ENCODE measurements at regions not wholly inside any gene's neighbourhood (a gene's known extent, or its start where the extent isn't known, plus 50 kb on each side); places are given as distances from the start of the nearest gene placed in this dataset.

DNA sequence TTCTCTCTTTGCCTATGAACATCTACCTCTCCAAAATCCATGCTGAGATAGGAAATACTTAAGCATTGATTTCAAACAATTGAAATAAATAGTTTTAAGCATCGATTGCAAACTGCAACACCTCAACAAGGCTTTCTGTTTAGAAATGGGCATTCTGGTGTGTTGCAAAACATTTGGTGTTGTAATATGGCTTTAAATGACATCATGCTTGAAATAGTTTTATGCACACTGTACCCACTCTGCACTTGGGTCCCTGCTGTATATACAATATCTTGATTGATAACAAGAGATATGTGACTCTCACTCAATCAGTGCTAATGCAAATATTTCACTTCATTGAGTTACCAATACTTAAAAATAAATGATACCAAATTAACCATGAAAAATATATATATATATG is 964.9 kb upstream of the GRIA3 start:
- TF ChIP-seq POLR2A (IDR thresholded peaks at IDR 0.05): no peak
- TF ChIP-seq, protein P1, sequence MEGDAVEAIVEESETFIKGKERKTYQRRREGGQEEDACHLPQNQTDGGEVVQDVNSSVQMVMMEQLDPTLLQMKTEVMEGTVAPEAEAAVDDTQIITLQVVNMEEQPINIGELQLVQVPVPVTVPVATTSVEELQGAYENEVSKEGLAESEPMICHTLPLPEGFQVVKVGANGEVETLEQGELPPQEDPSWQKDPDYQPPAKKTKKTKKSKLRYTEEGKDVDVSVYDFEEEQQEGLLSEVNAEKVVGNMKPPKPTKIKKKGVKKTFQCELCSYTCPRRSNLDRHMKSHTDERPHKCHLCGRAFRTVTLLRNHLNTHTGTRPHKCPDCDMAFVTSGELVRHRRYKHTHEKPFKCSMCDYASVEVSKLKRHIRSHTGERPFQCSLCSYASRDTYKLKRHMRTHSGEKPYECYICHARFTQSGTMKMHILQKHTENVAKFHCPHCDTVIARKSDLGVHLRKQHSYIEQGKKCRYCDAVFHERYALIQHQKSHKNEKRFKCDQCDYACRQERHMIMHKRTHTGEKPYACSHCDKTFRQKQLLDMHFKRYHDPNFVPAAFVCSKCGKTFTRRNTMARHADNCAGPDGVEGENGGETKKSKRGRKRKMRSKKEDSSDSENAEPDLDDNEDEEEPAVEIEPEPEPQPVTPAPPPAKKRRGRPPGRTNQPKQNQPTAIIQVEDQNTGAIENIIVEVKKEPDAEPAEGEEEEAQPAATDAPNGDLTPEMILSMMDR (IDR thresholded peaks at IDR 0.05): no peak

Data from ovary (tissue), 3 donors.